IPS-NIHi7 (cell line): ENCODE measurements at regions not wholly inside any gene's neighbourhood (a gene's known extent, or its start where the extent isn't known, plus 50 kb on each side); places are given as distances from the start of the nearest gene placed in this dataset.

Experiments
- DNase-seq: peaks from one replicate; pipeline ENCODE4 v3.0.0; 2012; ENCODE audit warnings: mixed read lengths; ENCODE audit errors: extremely low spot score

GRCh38 chr9:129240581-129241211 is 62.6 kb upstream of the IER5L start:
- DNase-seq = no peak

- no peak for DNase-seq
These were observed 62.0 kb upstream of the IER5L start for GRCh38 chr9:129239946-129240490.

GRCh38 chr9:129237803-129238202 is 59.7 kb upstream of the IER5L start:
- DNase-seq = no peak

- DNase-seq = peak; percentile 54
These were observed 59.1 kb upstream of the IER5L start for GRCh38 chr9:129237164-129237611.

GRCh38 chr9:129236441-129237145 is 58.5 kb upstream of the IER5L start:
- DNase-seq = no peak

GRCh38 chr9:129235931-129236331 is 57.9 kb upstream of the IER5L start:
- no peak for DNase-seq

- no peak for DNase-seq
These were observed 57.2 kb upstream of the IER5L start for GRCh38 chr9:129235041-129235930.

GRCh38 chr9:129234491-129234890 is 56.4 kb upstream of the IER5L start:
- no peak for DNase-seq

GRCh38 chr9:129232839-129233591 is 55.0 kb upstream of the IER5L start:
- DNase-seq = no peak

- no peak for DNase-seq
These were observed 53.7 kb upstream of the IER5L start for GRCh38 chr9:129231759-129232158.

- no peak for DNase-seq
These were observed 53.1 kb upstream of the IER5L start for GRCh38 chr9:129231022-129231739.

GRCh38 chr9:129230302-129230701 is 52.2 kb upstream of the IER5L start:
- no peak for DNase-seq
